G401 (cell line): ENCODE measurements at regions not wholly inside any gene's neighbourhood (a gene's known extent, or its start where the extent isn't known, plus 50 kb on each side); places are given as distances from the start of the nearest gene placed in this dataset.

Experiments
- DNase-seq: peaks from one replicate; pipeline ENCODE4 v3.0.0-alpha.2; 2015; ENCODE audit warnings: low spot score
- in situ Hi-C: cut with HindIII; loops from 2 replicates; pipeline ENCODE4 v1.10.0; 2016; ENCODE audit warnings: low sequenced_read_pairs, mixed read lengths

DNA sequence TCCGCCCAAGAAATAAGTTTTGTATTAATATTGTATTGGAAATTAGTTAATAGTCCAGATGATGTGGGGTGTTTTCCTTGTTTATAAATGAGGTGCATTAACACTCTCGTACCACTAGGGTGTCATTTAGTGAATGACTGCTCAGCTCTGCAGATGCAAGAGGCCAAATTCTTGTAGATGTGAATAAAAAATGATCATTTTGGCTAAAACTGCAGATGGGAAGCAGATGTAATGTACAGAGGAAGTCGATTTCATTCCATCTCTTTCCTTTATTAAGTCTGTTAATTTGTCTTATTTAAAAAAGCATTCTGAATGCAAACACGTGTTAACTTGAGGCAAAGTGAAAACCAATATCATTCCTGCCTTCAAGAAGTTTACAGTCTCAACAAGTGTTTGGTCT is 108.1 kb downstream of the DHX15 start:
- in situ Hi-C loops = no loop called here
- peak; percentile 21 for DNase-seq

DNA sequence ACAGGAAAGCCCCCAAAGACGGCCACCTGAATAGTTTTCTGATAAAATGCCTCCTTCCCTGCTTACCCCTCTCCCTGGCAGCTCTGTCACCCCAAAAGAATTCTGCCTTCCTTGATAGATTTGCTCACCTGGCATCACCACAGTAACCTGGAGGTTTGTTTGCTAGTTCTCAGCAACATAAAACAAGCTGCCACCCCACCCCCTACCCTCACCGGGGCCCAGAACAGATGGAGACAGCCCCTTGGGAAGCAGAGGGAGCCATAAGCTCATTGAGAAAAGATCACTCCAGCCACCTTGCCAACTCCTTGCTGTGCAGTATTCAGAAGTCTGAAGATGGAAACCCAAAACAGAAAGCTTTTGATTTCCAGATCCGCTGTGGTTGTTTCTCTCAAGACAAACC is 108.6 kb downstream of the DHX15 start:
- DNase-seq = no peak
- in situ Hi-C loops = no loop called here

DNA sequence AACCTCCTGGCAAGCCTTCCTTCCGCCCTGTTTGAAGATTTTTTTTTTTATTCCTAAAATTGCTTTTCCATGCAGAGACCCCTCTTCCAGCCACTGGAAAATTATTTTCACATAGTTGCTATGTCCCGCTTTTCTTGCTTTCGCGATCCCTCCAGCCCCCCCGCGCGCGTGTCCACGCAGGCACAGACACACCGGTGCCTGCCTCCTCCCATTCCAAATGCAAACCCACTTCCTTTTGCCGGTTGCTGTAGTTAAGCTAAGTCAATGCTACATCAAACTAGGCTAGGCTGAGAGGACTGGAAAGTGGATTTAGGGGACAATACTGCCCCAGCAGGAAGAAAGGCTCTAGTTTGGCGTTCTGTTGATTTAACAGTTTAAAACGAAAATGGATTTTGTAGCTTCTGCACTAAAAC is 111.0 kb downstream of the DHX15 start:
- in situ Hi-C loops = no loop called here
- DNase-seq = peak; percentile 84

GRCh38 chr4:24472514-24473308 is 111.6 kb downstream of the DHX15 start:
- in situ Hi-C loops = no loop called here
- DNase-seq = peak; percentile 90

DNA sequence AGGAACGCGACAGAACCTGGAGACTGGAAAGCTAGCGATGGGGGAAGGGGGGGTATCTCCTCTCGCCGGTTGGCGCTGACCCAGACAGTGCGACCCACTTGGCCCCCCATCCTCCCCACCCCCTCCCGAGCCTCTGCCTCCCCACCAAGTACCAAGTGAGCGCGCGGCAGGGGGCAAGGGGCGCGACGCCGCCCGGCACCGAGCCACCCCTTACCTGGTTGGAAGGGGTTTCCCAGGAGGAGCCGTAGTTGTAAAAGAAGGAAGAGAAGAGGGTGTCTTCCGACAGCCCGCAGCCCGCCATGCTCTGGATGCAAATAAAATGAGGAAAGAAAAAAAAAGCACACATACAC is 112.2 kb downstream of the DHX15 start:
- in situ Hi-C loops = no loop called here
- DNase-seq = no peak

- in situ Hi-C loops = no loop called here
- peak; percentile 35 for DNase-seq
Measured at GRCh38 chr4:24471486-24472160, 112.7 kb downstream of the DHX15 start.

- DNase-seq = peak; percentile 51
- in situ Hi-C loops = no loop called here
Measured at GRCh38 chr4:24470666-24471485, 113.5 kb downstream of the DHX15 start.

GRCh38 chr4:24468071-24468470 is 116.3 kb downstream of the DHX15 start:
- in situ Hi-C loops = no loop called here
- DNase-seq = peak; percentile 45

GRCh38 chr4:24464566-24464965 is 119.8 kb downstream of the DHX15 start:
- no peak for DNase-seq
- in situ Hi-C loops = no loop called here

DNA sequence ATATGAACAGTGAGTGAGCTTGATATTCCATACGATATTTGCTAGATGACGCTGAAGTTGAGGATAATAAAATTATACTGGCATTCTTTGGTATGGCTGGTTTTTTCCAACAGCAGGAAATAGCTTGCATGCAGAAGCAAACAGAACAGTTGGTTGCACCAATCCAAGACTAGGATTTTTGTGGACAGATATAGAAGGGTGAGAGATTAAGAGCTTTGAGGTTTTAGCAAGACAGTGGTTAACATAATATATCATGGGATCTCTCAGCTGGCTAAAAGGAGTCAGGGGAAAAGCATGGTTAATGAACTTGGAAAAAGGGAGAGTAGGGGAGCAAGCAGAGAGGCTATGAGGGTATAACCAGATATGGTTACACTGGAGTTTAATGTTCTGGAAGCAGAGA is 127.9 kb downstream of the DHX15 start:
- DNase-seq = no peak
- in situ Hi-C loops = no loop called here

DNA sequence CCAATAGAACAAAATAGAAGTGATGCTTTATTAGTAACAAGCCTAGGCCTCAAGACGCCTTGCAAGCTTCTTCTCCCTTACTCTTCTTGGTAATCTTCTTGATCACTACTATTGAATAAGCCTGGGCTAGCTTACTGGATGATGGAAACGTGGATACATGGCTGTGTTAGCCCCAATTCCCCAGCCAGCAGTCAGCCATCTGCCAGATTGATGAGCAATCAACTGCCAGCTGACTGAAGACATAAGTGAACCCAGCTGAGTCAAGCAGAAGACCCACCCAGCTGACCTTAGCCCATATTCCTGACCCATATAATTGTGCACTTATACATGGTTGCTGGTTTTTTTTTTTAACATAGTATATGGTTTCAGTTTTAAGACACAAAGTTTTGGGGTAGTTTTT is 130.4 kb downstream of the DHX15 start:
- no peak for DNase-seq
- in situ Hi-C loops = no loop called here

DNA sequence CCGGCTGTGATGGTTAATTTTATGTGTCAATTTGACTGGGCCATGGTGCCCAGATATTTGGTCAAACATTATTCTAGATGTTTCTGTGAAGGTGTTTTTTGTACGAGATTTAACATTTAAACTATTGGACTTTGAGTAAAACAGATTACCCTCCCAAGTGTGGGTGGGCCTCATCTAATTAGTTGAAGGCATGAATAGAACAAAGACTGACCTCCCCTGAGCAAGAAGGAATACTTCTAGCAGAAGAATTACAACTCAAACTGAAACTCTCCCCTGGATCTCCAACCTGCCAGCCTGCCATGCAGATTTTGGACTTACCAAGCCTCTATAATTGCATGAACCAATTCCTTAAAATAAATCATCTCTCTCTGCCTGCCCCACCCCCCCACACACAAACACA is 132.5 kb downstream of the DHX15 start:
- no peak for DNase-seq
- in situ Hi-C loops = no loop called here

DNA sequence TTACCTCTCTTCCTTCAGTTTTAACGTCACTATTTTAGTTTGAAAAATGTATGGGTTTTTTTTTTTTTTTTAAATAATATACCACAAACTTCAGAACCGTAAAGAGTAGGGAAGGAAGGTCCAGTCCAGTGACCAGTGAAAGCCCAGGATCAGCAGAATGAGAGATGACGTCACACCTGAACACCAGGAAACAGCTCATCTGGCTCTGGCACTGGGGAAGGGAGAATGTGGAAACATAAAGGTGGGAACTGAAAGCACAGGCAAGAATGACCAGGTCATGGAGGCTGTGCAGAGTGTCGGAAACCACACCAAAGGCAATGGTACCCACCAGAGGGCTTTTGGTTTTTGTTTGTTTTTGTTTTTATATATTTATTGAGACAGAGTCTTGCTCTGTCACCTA is 141.2 kb downstream of the DHX15 start:
- in situ Hi-C loops = no loop called here
- DNase-seq = no peak

DNA sequence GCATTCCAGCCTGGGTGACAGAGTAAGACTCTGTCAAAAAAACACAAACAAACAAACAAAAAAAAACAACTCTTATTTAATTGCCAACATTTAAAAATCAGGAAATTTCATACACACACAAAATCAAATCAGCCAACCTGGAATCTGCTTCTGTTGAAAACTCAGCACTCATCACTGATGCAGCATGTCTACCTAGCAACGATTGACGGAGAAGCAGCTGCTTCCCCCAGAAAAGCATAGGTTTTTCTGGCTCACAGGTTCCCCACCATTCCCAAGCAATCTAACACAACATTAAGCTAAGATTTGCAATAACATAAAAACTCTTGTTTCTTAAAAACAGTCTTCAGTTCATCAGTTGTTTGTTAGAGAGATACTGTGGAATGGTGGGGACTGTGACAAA is 143.6 kb downstream of the DHX15 start:
- in situ Hi-C loops = no loop called here
- DNase-seq = no peak

GRCh38 chr4:24434241-24434640 is 150.1 kb downstream of the DHX15 start:
- in situ Hi-C loops = no loop called here
- DNase-seq = peak; percentile 29

- peak; percentile 78 for DNase-seq
- in situ Hi-C loops = no loop called here
Measured at GRCh38 chr4:24433515-24434214, 150.7 kb downstream of the DHX15 start.

DNA sequence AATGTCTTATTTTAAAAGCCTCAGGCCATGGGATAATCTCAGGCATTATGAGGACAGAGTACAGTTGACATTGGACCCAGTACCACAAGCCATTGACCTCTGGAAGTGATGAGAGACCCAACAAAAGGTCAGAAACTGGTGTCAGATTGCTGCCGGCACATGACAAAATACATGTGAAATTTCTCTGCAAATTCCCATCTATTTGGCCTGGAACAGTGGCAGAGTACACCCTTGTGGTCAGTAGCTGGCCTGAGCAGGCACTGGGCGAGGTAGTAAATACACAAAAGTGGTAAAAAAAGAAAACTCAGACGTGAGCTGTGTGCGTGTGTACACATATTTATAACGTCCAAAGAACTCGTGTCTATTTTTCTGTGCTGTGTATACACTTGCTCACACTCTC is 155.5 kb downstream of the DHX15 start:
- DNase-seq = no peak
- in situ Hi-C loops = no loop called here

GRCh38 chr4:24426557-24426956 is 157.8 kb downstream of the DHX15 start:
- in situ Hi-C loops = no loop called here
- no peak for DNase-seq

- no peak for DNase-seq
- in situ Hi-C loops = no loop called here
Measured at GRCh38 chr4:24425863-24426262, 158.5 kb downstream of the DHX15 start.

DNA sequence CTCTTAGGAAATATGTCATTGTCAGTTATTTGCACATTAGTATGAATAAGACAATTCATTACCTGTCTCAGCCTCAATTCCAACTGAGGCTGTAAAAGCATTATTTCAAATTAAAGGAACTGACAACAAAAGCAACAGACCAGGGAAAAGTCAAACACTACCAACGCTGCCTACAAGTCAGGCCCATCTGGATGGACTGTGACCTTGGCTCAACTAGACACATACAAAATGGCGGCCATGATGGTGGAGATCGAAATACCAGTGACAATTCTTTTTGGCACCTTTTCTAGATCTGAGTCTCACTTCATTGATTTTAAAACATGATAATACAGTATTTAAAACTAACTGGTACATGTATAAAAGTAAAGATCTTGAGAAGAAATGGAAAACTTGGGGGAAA is 160.7 kb downstream of the DHX15 start:
- in situ Hi-C loops = no loop called here
- no peak for DNase-seq
